MM.1S (cell line): ENCODE measurements at regions not wholly inside any gene's neighbourhood (a gene's known extent, or its start where the extent isn't known, plus 50 kb on each side); places are given as distances from the start of the nearest gene placed in this dataset.

Experiments used
- DNase-seq: peaks from one replicate; pipeline ENCODE4 v3.0.0-alpha.2; 2015
- H2AFZ ChIP-seq: fragments of 300-600 bp; sonication (generic); 2 replicates; pipeline ENCODE4 v1.6.0; 2016; ENCODE audit warnings: antibody characterized with exemption, low read length
- H3F3A ChIP-seq: fragments of 300-600 bp; sonication (generic); 2 replicates; pipeline ENCODE4 v1.6.1; 2016; ENCODE audit warnings: mild to moderate bottlenecking, antibody characterized with exemption, low read length, moderate library complexity, mixed read lengths; ENCODE audit not compliant: insufficient read depth
- H3K27ac ChIP-seq: fragments of 300-600 bp; sonication (generic); 2 replicates; pipeline ENCODE4 v1.5.1; 2016; ENCODE audit warnings: mild to moderate bottlenecking, low read length
- H3K27me3 ChIP-seq: fragments of 300-600 bp; sonication (generic); replicated peaks from 2 replicates; pipeline ENCODE4 v1.6.0; 2016; ENCODE audit warnings: low read length; ENCODE audit not compliant: insufficient read depth
- H3K36me3 ChIP-seq: fragments of 300-600 bp; sonication (generic); replicated peaks from 2 replicates; pipeline ENCODE4 v1.6.1; 2016; ENCODE audit warnings: mild to moderate bottlenecking, low read length, mixed read lengths; ENCODE audit not compliant: insufficient read depth
- H3K4me1 ChIP-seq: fragments of 300-600 bp; sonication (generic); 2 replicates; pipeline ENCODE4 v1.6.1; 2016; ENCODE audit warnings: low read length, mixed read lengths
- H3K4me2 ChIP-seq: fragments of 300-600 bp; sonication (generic); 2 replicates; pipeline ENCODE4 v1.6.0; 2016; ENCODE audit warnings: low read depth, low read length
- H3K4me3 ChIP-seq: fragments of 300-600 bp; sonication (generic); 2 replicates; pipeline ENCODE4 v1.5.1; 2016; ENCODE audit warnings: low read length, mixed read lengths
- H3K79me2 ChIP-seq: fragments of 300-600 bp; sonication (generic); 2 replicates; pipeline ENCODE4 v1.6.1; 2016; ENCODE audit warnings: mixed run types, low read length, mixed read lengths
- H3K9ac ChIP-seq: fragments of 300-600 bp; sonication (generic); 2 replicates; pipeline ENCODE4 v1.6.1; 2016; ENCODE audit warnings: low read length, mixed read lengths
- H3K9me2 ChIP-seq: fragments of 300-600 bp; sonication (generic); replicated peaks from 2 replicates; pipeline ENCODE4 v1.6.1; 2016; ENCODE audit warnings: mild to moderate bottlenecking, low read length, mixed read lengths; ENCODE audit not compliant: insufficient read depth
- H3K9me3 ChIP-seq: fragments of 300-600 bp; sonication (generic); replicated peaks from 2 replicates; pipeline ENCODE4 v1.6.1; 2016; ENCODE audit warnings: mild to moderate bottlenecking, low read length, mixed read lengths; ENCODE audit not compliant: insufficient read depth
- H4K20me1 ChIP-seq: fragments of 300-600 bp; sonication (generic); 2 replicates; pipeline ENCODE4 v1.6.1; 2016; ENCODE audit warnings: mild to moderate bottlenecking, low read length, moderate library complexity, mixed read lengths; ENCODE audit not compliant: insufficient read depth
- EZH2 ChIP-seq: fragments of 300-600 bp; sonication (generic); optimal IDR thresholded peaks from 2 replicates; pipeline ENCODE3; 2017; ENCODE audit warnings: low read depth, mild to moderate bottlenecking, antibody characterized with exemption, low read length, mixed read lengths
- EZH2phosphoT487 ChIP-seq: fragments of 300-600 bp; sonication (generic); IDR thresholded peaks from 2 replicates; pipeline ENCODE4 v1.6.1; 2018; ENCODE audit warnings: antibody characterized with exemption, low read length
- TF ChIP-seq, protein P1 (sequence below): fragments of 300-600 bp; sonication (generic); IDR thresholded peaks from 2 replicates; pipeline ENCODE4 v1.5.1; 2016; ENCODE audit warnings: antibody characterized with exemption, low read length, mixed read lengths

DNA sequence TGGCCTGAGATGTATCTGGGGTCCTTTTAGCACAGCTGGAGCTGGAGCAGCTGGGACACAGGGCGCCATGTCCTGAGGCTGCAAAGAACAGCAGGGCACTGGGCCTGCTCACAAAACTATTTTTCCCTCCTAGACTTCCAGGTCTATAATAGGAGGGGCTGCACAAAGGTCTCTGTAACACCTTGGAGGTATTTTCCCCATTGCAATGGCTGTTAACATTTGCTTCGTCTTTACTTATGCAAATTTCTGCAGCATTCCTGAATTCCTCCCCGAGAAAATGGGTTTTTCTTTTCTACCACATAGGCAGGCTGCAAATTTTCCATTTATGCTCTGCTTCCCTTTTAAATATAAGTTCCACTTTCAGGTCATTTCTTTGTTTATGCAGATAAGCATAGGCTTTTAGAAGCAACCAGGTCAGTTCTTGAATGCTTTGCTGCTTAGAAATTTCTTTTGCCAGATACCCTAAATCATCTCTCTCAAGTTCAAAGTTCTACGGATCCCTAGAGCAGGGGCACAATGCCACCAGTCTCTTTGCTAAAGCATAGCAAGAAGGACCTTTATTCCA is 130.8 kb downstream of the PCSK1 start:
- peaks cover 10% of the 10 kb centered on the region for H3K4me1 ChIP-seq
- no peaks in the 10 kb centered on the region for H3K9me2 ChIP-seq
- no peaks in the 10 kb centered on the region for H4K20me1 ChIP-seq
- no peak overlapping the region for H2AFZ ChIP-seq
- no peaks in the 10 kb centered on the region for H3K36me3 ChIP-seq
- no peaks in the 10 kb centered on the region for H3F3A ChIP-seq
- no peak overlapping the region for H3K4me3 ChIP-seq
- no peak for DNase-seq
- TF ChIP-seq EZH2 (no peak), EZH2phosphoT487 (no peak)
- TF ChIP-seq, protein P1, sequence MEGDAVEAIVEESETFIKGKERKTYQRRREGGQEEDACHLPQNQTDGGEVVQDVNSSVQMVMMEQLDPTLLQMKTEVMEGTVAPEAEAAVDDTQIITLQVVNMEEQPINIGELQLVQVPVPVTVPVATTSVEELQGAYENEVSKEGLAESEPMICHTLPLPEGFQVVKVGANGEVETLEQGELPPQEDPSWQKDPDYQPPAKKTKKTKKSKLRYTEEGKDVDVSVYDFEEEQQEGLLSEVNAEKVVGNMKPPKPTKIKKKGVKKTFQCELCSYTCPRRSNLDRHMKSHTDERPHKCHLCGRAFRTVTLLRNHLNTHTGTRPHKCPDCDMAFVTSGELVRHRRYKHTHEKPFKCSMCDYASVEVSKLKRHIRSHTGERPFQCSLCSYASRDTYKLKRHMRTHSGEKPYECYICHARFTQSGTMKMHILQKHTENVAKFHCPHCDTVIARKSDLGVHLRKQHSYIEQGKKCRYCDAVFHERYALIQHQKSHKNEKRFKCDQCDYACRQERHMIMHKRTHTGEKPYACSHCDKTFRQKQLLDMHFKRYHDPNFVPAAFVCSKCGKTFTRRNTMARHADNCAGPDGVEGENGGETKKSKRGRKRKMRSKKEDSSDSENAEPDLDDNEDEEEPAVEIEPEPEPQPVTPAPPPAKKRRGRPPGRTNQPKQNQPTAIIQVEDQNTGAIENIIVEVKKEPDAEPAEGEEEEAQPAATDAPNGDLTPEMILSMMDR, result no peak
- H3K9ac ChIP-seq, result no peak overlapping the region
- no peaks in the 10 kb centered on the region for H3K79me2 ChIP-seq
- no peaks in the 10 kb centered on the region for H3K9me3 ChIP-seq
- H3K4me2 ChIP-seq, result no peak overlapping the region
- no peaks in the 10 kb centered on the region for H3K27me3 ChIP-seq
- H3K27ac ChIP-seq, result no peak overlapping the region

DNA sequence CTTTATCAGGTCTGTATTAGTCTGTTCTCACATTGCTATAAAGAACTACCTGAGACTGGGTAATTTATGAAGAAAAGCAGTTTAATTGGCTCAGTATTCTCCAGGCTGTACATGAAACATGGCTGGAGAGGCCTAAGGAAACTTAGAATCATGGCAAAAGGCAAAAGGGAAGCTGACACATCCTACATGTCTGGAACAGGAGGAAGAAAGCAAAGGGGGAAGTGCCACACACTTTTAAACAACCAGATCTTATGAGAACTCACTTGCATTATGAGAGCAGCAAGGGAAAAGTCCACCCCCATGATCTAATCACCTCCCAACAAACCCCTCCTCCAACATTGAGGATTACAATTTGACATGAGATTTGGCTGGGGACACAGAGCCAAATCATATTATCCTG is 132.1 kb downstream of the PCSK1 start:
- no peak overlapping the region for H3K4me2 ChIP-seq
- TF ChIP-seq EZH2phosphoT487, result no peak
- TF ChIP-seq, protein P1, result no peak

DNA sequence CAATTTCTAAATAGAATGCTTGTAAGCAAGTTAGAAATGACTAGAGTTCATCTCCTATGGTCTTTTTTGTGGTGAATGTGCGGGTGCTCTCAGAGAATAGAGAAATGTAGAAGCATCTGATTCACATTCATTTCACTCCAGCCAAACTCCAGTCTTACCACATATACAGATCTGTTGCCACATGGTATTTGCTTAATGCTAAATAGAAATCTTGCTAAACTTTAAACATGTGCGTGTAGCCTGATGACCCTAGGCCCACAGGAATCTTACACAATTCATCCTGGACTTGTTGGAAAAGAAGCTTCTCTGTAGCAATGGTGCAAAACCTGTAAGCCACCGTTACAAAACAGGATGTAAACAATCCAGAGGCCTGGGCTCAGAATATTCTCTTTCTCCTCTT is 135.2 kb downstream of the PCSK1 start:
- no peaks in the 10 kb centered on the region for H4K20me1 ChIP-seq
- DNase-seq, result no peak
- peaks cover 6% of the 10 kb centered on the region; the same call in 1 of the 2 replicates for H3F3A ChIP-seq
- no peaks in the 10 kb centered on the region for H3K36me3 ChIP-seq
- no peak overlapping the region for H3K27ac ChIP-seq
- TF ChIP-seq EZH2 (no peak), EZH2phosphoT487 (no peak)
- TF ChIP-seq, protein P1, result no peak
- no peaks in the 10 kb centered on the region for H3K9me3 ChIP-seq
- H2AFZ ChIP-seq, result no peak overlapping the region
- H3K4me1 ChIP-seq, result peaks cover 29% of the 10 kb centered on the region
- H3K27me3 ChIP-seq, result no peaks in the 10 kb centered on the region
- no peak overlapping the region for H3K4me3 ChIP-seq
- no peaks in the 10 kb centered on the region for H3K9me2 ChIP-seq
- H3K79me2 ChIP-seq, result no peaks in the 10 kb centered on the region
- H3K9ac ChIP-seq, result no peak overlapping the region
- no peak overlapping the region for H3K4me2 ChIP-seq

More for the DNA sequence above, 132.1 kb downstream of the PCSK1 start:
- no peaks in the 10 kb centered on the region for H3K9me3 ChIP-seq
- H4K20me1 ChIP-seq, result no peaks in the 10 kb centered on the region
- H3F3A ChIP-seq, result peaks cover 6% of the 10 kb centered on the region; the same call in 1 of the 2 replicates
- no peak for DNase-seq
- no peak overlapping the region for H3K4me3 ChIP-seq
- H2AFZ ChIP-seq, result no peak overlapping the region
- H3K9me2 ChIP-seq, result no peaks in the 10 kb centered on the region
- no peak overlapping the region for H3K9ac ChIP-seq
- no peaks in the 10 kb centered on the region for H3K79me2 ChIP-seq
- H3K27me3 ChIP-seq, result no peaks in the 10 kb centered on the region
- no peaks in the 10 kb centered on the region for H3K36me3 ChIP-seq
- H3K27ac ChIP-seq, result no peak overlapping the region
- peaks cover 23% of the 10 kb centered on the region for H3K4me1 ChIP-seq
